Body of pancreas (tissue), 4 donors: ENCODE measurements at regions not wholly inside any gene's neighbourhood (a gene's known extent, or its start where the extent isn't known, plus 50 kb on each side); places are given as distances from the start of the nearest gene placed in this dataset.

Source experiments
- POLR2A ChIP-seq, 3 donors: fragments of 450-650 bp; IDR thresholded peaks; one replicate each; pipeline ENCODE4 v1.6.1; 2016; ENCODE audit warnings: antibody characterized with exemption in 3 of 3, mild to moderate bottlenecking in 2 of 3
- TF ChIP-seq, protein P1 (sequence below), 7 experiments: fragments of 450-650 bp in 4 of 7; fragments of 200-600 bp in 3 of 7; sonication (generic) in 3 of 7; IDR thresholded peaks; one replicate each; pipeline ENCODE4 v1.5.1; 2016 to 2019; ENCODE audit warnings: antibody characterized with exemption in 7 of 7

GRCh38 chr3:40980467-40980866 lies 218.8 kb upstream of the CTNNB1 start:
- TF ChIP-seq POLR2A (IDR thresholded peaks at IDR 0.05), result no peak
- TF ChIP-seq, protein P1, sequence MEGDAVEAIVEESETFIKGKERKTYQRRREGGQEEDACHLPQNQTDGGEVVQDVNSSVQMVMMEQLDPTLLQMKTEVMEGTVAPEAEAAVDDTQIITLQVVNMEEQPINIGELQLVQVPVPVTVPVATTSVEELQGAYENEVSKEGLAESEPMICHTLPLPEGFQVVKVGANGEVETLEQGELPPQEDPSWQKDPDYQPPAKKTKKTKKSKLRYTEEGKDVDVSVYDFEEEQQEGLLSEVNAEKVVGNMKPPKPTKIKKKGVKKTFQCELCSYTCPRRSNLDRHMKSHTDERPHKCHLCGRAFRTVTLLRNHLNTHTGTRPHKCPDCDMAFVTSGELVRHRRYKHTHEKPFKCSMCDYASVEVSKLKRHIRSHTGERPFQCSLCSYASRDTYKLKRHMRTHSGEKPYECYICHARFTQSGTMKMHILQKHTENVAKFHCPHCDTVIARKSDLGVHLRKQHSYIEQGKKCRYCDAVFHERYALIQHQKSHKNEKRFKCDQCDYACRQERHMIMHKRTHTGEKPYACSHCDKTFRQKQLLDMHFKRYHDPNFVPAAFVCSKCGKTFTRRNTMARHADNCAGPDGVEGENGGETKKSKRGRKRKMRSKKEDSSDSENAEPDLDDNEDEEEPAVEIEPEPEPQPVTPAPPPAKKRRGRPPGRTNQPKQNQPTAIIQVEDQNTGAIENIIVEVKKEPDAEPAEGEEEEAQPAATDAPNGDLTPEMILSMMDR (IDR thresholded peaks at IDR 0.05), result no peak
